Dermis blood vessel endothelial cell (primary cell): ENCODE measurements at regions not wholly inside any gene's neighbourhood (a gene's known extent, or its start where the extent isn't known, plus 50 kb on each side); places are given as distances from the start of the nearest gene placed in this dataset.
"Not testable (repeated sequence)": the region's sequence is repeated elsewhere in the genome, so short reads cannot be mapped to it uniquely, and the experiment has no call there.

Experiments
- DNase-seq: peaks from one replicate; pipeline ENCODE4 v3.0.0; 2010

DNA sequence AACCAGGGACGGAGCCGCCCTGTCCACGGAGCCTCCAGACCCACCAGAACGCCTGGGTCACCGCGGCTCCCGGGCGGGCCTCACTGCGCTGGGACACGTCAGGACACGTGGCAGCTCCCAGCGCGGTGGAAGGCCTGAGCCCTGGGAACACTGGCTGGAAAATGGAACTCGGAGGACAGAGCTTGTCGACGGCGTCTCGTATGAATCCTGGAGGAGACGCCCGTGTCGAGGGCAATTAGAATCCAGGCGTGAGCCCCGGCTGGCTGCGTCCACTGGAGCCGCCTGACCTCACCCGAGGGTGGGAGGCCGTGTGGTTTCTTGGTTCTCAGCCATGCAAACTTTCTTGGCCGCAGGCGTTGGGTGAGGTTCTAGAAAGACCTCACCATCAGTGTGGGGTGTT lies 173.9 kb downstream of the LAT start:
- no peak for DNase-seq

- not testable (repeated sequence) for DNase-seq
Observed at GRCh38 chr16:29158031-29158784, 173.4 kb downstream of the LAT start.

- DNase-seq: peak; percentile 97
Observed at GRCh38 chr16:29157051-29157923, 172.4 kb downstream of the LAT start.

GRCh38 chr16:29156511-29156910 lies 171.7 kb downstream of the LAT start:
- DNase-seq: no peak

GRCh38 chr16:29155866-29156200 lies 171.0 kb downstream of the LAT start:
- DNase-seq: not testable (repeated sequence)

DNA sequence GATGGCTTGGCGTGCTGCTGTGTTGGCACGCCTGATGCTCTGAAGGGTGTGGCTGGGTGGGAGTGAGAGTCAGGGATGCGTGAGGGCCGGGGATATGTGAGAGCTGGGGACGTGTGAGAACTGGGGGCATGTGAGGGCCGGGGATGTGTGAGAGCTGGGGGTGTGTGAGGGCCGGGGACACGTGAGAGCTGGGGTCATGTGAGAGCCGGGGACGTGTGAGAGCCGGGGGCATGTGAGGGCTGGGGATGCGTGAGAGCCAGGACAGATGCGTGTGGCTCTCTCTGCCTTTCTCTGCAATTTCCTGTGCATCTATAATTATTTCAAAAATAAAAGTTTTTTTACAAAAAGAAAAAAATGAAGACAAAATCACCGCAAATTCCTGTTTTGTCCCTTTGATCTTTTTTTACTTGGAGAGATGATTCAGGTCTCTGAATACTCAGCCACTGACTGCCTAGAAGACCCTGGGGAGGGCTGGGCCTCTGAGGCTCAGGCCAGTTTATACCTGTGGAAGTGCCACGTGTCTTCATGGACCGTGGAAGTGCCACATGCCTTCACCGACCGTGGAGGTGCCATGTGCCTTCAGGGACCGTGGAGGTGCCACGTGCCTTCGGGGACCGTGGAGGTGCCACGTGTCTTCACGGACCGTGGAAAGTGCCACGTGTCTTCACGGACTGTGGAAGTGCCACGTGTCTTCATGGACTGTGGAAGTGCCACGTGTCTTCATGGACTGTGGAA lies 170.4 kb downstream of the LAT start:
- DNase-seq: not testable (repeated sequence)

DNA sequence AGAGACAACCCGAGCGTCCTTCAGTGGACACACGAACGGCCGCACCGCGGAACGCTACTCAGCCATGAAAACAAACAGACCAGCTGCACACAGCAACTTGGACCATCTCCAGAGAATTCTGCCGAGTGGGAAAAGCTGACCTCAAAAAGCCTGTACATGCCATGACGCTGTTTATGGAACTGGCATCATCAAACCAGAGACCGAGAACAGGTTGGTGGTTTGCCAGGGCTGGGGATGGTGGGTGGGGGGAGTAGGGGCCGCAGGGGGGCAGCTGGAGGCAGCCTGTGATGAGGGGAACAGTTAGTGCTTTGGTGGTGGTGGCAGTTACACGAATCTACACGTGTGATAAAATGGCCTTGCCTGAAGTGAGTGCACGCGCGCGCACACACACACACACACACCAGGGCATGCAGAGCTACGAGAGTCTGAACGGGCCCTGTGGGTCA lies 169.8 kb downstream of the LAT start:
- DNase-seq: peak; percentile 24

DNA sequence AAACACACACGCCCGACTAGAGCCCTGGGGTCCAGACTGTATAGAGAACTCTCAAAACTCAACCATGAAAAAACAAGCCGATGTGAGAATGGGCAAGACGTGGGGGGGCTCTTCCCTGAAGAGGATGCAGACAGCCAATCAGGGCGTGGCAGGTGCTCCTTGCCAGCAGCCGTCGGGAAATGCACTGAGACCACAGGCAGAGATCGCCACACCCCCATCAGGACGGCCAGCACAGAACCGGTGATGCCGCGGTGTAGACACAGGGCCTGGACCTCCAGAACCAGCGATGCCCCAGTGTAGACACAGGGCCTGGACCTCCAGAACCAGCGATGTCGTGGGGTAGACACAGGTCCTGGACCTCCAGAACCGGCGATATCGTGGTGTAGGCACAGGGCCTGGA lies 169.2 kb downstream of the LAT start:
- DNase-seq: no peak

DNA sequence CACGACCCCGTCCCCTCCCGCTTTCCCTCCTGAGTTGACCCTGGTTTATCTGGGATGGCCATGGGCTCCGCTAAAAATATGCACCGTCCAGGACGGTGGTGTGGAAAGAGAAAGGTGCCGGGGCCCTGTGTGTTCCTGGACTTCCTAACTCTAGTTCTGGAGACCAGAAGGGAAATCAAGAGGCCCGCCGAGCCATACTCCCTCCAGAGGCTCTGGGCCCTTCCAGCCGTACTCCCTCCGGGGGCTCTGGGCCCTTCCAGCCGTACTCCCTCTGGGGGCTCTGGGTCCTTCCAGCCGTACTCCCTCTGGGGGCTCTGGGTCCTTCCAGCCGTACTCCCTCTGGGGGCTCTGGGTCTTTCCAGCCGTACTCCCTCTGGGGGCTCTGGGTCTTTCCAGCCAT lies 168.5 kb downstream of the LAT start:
- DNase-seq: not testable (repeated sequence)

- DNase-seq: peak; percentile 58
Observed at GRCh38 chr16:29152544-29153031, 167.7 kb downstream of the LAT start.

GRCh38 chr16:29151317-29151716 lies 166.5 kb downstream of the LAT start:
- no peak for DNase-seq

DNA sequence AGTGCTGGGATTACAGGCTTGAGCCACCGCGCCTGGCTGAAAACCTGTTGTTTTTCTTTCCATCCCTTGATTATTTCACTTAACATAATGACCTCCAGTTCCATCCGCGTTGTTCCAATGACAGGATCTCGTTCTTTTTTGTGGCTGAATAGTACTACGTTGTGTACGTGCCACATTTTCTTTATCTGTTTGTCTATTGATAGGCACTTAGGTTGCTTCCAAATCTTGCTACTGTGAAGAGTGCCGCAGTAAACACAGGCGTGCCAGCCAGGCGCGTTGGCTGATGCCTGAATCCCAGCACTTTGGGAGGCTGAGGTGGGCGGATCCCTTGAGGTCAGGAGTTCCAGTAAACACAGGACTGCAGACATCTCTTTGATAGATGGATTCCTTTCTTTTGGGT lies 165.1 kb downstream of the LAT start:
- DNase-seq: not testable (repeated sequence)

GRCh38 chr16:29148867-29149272 lies 164.0 kb downstream of the LAT start:
- DNase-seq: peak; percentile 30

GRCh38 chr16:29148131-29148691 lies 163.4 kb downstream of the LAT start:
- no peak for DNase-seq

DNA sequence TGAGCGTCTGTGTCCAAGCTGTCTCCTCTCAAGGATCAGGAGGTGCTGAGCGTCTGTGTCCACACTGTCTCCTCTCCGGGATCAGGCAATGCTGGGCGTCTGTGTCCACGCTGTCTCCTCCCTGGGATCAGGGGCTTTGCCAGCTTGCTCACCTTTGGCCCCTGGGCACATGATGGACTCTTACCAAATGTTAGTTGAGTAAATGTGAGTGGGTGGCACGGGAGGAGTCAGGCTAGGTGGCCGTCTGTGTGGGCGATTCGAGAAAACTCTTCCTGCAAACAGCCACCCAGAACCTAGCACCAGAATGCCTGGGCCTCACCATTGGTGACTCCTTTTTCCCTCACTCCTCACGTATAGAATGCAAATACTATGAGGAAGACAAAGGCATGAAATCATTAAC lies 162.9 kb downstream of the LAT start:
- not testable (repeated sequence) for DNase-seq

DNA sequence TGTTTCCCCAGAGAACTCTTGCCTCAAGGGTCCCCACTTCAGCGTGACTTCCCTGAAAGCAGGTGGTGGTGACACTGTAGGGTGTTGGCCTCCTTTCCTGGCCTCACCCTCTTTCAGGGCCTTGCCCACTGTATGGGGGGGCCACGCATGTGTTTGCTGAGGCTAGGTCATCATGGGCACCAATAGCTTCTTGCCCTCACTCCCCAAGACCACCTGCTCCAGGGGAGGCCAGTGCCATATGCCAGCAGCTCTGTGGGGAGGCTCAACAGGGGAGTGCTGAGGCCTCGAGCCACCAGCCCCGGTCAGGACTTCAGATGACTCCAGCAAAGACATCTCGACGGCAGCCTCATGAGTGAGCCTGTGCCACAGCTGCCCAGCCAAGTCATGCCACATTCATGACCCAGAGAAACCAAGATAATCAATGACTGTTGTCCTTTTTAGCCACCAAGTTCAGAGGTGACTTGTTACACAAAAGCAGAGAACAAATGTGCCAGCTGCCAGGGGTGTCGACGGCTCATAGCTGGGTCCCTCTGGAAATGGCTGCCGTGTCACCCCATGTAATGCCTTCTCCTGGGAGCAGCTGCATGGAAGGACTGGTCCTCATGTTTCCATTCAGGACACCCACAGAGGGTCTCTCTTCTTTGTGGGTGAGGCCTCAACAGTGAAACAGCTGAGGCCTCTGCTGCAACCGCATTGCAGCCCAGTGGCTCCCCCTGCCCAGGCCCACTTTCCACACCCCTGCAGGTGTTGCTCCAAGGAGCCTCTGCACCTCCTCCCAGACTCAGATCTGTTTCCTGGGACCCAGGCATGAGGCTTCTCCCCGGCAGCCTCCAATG lies 162.2 kb downstream of the LAT start:
- not testable (repeated sequence) for DNase-seq

DNA sequence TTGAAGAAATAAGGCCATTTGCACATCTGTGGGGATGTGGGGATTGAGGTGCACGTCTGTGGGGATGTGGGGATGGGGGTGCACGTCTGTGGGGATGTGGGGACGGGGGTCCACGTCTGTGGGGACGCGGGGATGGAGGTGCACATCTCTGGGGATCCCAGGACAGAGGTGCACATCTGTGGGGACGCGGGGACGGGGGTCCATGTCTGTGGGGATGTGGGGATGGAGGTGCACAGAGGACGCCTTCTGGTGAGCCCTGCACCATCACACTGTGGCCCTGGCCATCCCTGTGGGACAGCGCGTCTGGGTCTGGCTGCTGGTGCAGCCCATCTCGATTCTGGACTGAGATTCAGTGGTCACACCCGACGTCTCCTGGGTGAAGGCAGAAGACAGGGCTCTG lies 161.4 kb downstream of the LAT start:
- no peak for DNase-seq

DNA sequence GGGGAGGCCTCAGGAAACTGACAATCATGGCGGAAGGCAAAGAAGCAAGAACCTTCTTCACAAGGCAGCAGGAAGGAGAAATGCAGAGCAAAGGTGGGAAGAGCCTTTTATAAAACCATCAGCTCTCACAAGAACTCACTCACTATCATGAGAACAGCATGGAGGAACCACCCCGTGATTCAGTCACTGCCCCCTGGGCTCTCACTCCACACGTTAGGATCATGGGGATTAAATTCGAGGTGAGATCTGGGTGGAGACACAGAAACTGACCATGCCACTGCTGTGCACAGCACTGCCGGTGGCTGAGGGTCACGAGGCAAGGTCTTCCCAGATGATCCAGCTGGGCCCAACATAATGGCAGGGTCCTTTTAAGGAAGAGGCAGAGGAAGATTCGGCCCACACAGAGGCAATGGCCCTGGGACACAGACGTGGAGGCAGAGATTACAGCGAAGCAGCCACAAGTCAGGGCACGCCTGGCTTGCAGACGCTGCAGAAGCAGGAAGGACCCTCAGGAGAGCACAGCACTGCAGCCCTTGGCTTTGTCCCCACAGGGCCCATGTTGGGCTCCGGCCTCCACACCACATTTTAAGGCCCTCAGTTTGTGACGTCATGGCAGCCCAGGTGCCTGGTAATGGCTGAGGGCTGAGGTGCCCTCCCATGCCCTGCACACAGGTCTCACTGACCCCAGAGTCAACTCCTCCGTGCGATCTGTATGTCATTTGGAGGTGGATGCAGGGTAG lies 160.8 kb downstream of the LAT start:
- not testable (repeated sequence) for DNase-seq

- DNase-seq: not testable (repeated sequence)
Observed at GRCh38 chr16:29145086-29145485, 160.2 kb downstream of the LAT start.

GRCh38 chr16:29144669-29145062 lies 159.8 kb downstream of the LAT start:
- not testable (repeated sequence) for DNase-seq
